Right renal pelvis (tissue), 4 donors: ENCODE measurements at regions not wholly inside any gene's neighbourhood (a gene's known extent, or its start where the extent isn't known, plus 50 kb on each side); places are given as distances from the start of the nearest gene placed in this dataset.
"Not testable (repeated sequence)": the region's sequence is repeated elsewhere in the genome, so short reads cannot be mapped to it uniquely, and the experiment has no call there.

Experiments
- DNase-seq, 4 donors: peaks; one replicate each; pipeline ENCODE4 v3.0.0-alpha.2; 2013; ENCODE audit warnings: low read depth in 4 of 4, low spot score in 3 of 4, missing footprints in 1 of 4

- DNase-seq, result not testable (repeated sequence)
Observed at GRCh38 chr5:56665117-56665516, 150.2 kb upstream of the MAP3K1 start.

DNA sequence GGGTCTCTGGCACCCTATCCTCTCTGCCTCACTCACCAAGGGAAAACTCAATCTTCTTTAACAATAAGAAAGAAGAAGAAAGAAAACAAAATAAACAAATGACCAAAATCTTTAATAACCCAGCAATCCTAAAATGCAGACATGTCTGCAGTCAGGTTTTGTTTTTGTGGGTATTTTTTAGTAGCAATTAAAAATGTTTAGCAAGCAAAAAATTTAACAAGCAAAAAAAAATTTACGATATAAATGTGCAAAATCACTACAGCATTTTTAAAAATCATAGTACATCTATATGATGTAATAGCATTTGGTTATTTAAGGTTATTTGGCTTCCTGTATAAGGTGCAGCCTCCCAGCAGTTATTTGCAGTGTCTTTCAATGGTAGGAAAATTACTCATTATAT is 151.3 kb upstream of the MAP3K1 start:
- DNase-seq, result no peak

DNA sequence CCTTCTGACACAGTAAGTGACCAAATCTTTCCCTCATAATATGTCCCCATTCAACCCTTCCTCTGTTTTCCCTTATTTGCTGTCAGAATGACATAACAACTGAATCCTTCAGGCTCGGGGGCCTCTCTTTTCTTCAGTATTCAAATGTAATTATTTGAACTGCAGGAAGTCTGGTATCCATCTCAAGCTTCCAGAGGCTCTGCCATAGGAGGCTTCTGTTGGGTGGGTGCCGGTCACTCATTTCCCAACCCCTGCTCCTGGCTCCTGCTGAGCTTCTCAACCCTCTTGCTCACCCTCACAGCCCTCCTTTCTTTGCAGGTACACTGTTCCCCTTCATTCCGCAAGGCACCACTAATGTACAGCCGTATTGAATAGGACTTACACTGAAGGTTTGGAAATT is 151.8 kb upstream of the MAP3K1 start:
- DNase-seq, result no peak

GRCh38 chr5:56662893-56663292 is 152.5 kb upstream of the MAP3K1 start:
- no peak for DNase-seq

GRCh38 chr5:56659971-56660370 is 155.4 kb upstream of the MAP3K1 start:
- no peak for DNase-seq

GRCh38 chr5:56658972-56659371 is 156.4 kb upstream of the MAP3K1 start:
- DNase-seq, result no peak

- no peak for DNase-seq
Observed at GRCh38 chr5:56656846-56657726, 158.3 kb upstream of the MAP3K1 start.

DNA sequence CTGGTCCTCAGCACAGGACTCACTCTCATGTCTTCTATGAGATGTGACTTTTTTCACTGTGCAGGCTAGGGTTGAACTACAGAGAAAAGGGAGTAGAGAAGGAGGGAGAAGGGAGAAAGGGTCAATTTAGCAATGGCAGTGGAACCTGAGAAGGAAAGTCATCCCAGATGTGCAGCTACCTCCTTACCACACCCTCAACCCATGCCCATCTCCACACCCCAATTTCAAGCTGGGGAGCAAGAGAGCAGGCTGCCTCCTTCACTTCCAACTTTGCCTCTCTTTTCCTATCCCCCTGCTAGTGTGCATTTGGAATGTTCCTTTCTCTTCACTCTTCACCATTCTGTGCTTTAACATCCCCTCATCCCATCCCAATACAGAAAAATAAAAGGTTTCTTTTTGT is 163.5 kb upstream of the MAP3K1 start:
- no peak for DNase-seq

GRCh38 chr5:56650386-56650785 is 165.0 kb upstream of the MAP3K1 start:
- DNase-seq, result no peak

GRCh38 chr5:56649569-56649968 is 165.8 kb upstream of the MAP3K1 start:
- DNase-seq, result no peak

DNA sequence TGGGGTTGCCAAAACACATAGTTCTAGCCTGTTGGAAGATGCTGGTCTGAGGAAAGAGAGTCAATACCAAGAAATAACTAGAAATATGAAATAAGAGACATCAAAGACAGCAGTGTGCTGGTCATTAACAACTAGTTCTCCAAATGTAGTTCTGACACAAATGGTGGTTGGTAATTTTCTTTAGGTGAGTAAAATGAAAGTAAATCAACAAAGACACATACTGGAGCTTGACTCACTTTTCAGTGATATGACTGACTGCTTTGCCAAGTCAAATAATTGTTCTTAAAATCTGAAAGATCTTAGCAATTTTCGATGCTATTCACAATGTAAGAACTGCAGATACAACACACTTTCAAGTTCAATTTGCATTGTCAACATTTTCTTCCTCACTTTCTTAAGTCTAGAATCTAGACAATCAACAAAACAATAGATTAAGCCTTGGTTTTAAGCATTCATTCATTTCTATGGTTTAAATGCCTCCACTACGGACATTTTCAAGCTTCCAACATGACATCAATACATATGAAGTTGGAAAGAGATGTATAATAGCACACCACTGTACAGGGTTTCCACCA is 166.8 kb upstream of the MAP3K1 start:
- no peak for DNase-seq

GRCh38 chr5:56647099-56647850 is 168.1 kb upstream of the MAP3K1 start:
- DNase-seq, result no peak

- DNase-seq, result no peak
Observed at GRCh38 chr5:56641635-56642260, 173.6 kb upstream of the MAP3K1 start.

GRCh38 chr5:56640763-56641406 is 174.5 kb upstream of the MAP3K1 start:
- DNase-seq, result no peak

GRCh38 chr5:56639476-56639875 is 175.9 kb upstream of the MAP3K1 start:
- DNase-seq, result no peak

DNA sequence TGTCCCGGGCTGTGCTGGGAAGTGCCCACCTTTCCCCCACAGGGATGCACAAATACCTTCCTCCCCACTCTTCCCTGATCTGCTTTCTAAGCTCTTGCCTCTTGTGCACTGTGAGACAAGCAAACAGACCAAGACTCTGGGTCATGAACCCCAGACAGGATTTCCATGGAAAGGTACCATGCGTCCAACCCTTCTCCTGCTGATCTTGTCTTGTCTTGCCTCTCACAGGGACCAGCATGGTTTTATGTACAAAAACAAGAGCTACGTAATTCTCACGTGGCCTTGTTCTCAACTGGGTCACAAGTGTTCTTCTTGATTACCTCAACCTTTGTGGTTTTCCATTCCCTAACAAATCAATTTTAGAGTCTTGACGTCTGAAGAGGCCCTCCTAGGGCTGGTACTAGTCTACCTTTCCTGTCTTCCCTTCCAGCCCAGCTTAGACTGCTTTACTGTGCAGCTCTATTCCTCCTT is 176.5 kb upstream of the MAP3K1 start:
- no peak for DNase-seq

GRCh38 chr5:56638061-56638621 is 177.2 kb upstream of the MAP3K1 start:
- DNase-seq, result peak in 3 of 4 donors; percentile 65 to 83 (median 81)

DNA sequence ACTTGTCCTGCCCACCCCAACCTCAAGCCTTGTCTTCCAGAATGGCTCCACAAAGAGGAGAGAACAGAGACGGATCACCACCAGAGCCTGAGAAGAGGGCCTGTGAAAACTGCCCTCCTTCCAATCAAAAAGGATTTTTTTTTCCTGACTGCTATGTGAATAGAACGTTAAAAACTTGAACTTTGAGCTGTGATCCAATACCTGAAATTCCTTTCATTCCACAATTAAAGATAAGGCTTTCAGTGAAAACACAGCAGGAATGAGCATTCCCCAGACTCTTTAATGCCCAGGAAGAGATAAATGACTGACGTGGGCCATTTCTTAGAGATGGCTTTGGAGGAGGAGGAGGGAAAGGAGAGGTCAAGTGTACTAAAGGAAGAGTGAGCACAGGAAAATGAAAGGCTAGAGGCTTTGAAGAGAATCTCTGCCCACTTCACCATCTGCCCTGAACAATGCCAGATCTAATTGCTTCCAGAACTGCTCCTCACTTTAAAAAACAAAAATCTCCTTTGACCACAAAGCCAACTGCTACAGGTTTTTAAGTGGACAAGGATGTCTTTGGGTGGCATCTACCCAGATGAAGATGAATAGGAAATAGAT is 177.9 kb upstream of the MAP3K1 start:
- no peak for DNase-seq

GRCh38 chr5:56633950-56634349 is 181.4 kb upstream of the MAP3K1 start:
- no peak for DNase-seq

- DNase-seq, result no peak
Observed at GRCh38 chr5:56632939-56633338, 182.4 kb upstream of the MAP3K1 start.
